HCT116 (cell line): ENCODE measurements at regions not wholly inside any gene's neighbourhood (a gene's known extent, or its start where the extent isn't known, plus 50 kb on each side); places are given as distances from the start of the nearest gene placed in this dataset.

Source experiments
- ATAC-seq: fragments of 200-7000 bp; cut with Tn5 transposase; 2 replicates; pipeline ENCODE4 v1.9.1; 2020; ENCODE audit warnings: mild to moderate bottlenecking, moderate library complexity
- BruUV-seq: library from RNA; stranded (reverse); fragments of 400-500 nt; replicated peaks from 2 replicates; lab custom pipeline; 2021; lab: Mats Ljungman, UMichigan
- CTCF ChIA-PET: fragments of 300-600 bp; sonication (Branson Sonifier 250); formaldehyde crosslinking; loops from one replicate; lab custom pipeline; 2021; ENCODE audit warnings: antibody characterized with exemption; lab: Charles Lee
- POLR2A ChIA-PET: fragments of 300-600, 350-600 bp; sonication (Branson Sonifier 250); formaldehyde crosslinking; loops from one replicate; lab custom pipeline; 2021; ENCODE audit warnings: antibody characterized with exemption; lab: Charles Lee
- RAD21 ChIA-PET, 2 experiments: fragments of 300-600 bp; sonication (Branson Sonifier 250); formaldehyde crosslinking; loops; one replicate each; lab custom pipeline; 2023; ENCODE audit warnings: low total read pairs in 2 of 2; ENCODE audit not compliant: uncharacterized antibody in 2 of 2, unreplicated experiment in 2 of 2, low non-redundant PET in 1 of 2; lab: Charles Lee
- DNase-seq: peaks from one replicate; pipeline ENCODE4 v3.0.0-alpha.2; 2010; ENCODE audit warnings: low read depth, low spot score
- H2AFZ ChIP-seq: fragments of 200-600 bp; shearing (Covaris generic), sonication (generic); 2 replicates; pipeline ENCODE4 v1.6.1; 2017; ENCODE audit warnings: low read depth, mixed run types, mixed read lengths, antibody characterized with exemption, low read length; ENCODE audit not compliant: poor library complexity, severe bottlenecking
- H3K27ac ChIP-seq: 2 replicates; pipeline ENCODE4 v1.5.1; 2012; ENCODE audit warnings: low read depth, low read length
- H3K27me3 ChIP-seq: fragments of 200-600 bp; sonication (generic); 2 replicates; pipeline ENCODE4 v1.6.1; 2016; ENCODE audit warnings: mixed run types, low read length, mixed read lengths; ENCODE audit not compliant: insufficient read depth
- H3K36me3 ChIP-seq, 2 experiments: fragments of 200-500 bp in 1 of 2; fragments of 200-600 bp in 1 of 2; sonication (Bioruptor generic) in 1 of 2; sonication (generic) in 1 of 2; 2 replicates each; pipeline versions ENCODE4 v1.5.1 to v1.6.1; 2014 to 2016; ENCODE audit warnings: low read length in 2 of 2, inconsistent platforms in 1 of 2, mixed read lengths in 1 of 2, mixed run types in 1 of 2; ENCODE audit not compliant: insufficient read depth in 2 of 2, control insufficient read depth in 1 of 2
- H3K4me1 ChIP-seq, 2 experiments: fragments of 200-600 bp in 1 of 2; sonication (generic) in 1 of 2; 2 replicates each; pipeline versions ENCODE4 v1.5.1 to v1.6.1; 2012 to 2017; ENCODE audit warnings: low read length in 2 of 2, inconsistent platforms in 1 of 2, mild to moderate bottlenecking in 1 of 2, mixed read lengths in 1 of 2, mixed run types in 1 of 2, moderate library complexity in 1 of 2; ENCODE audit not compliant: insufficient read depth in 2 of 2, control insufficient read depth in 1 of 2
- H3K4me2 ChIP-seq: fragments of 200-600 bp; sonication (generic); 2 replicates; pipeline ENCODE4 v1.6.1; 2017; ENCODE audit warnings: mixed run types, low read length, mixed read lengths
- H3K4me3 ChIP-seq, 2 experiments: fragments of 200-600 bp in 1 of 2; sonication (generic) in 1 of 2; replicated peaks in 1 of 2; 2 replicates each; pipeline ENCODE4 v1.5.1; 2011 to 2016; ENCODE audit warnings: low read length in 2 of 2, control low read depth in 1 of 2, low read depth in 1 of 2, mild to moderate bottlenecking in 1 of 2, mixed read lengths in 1 of 2, mixed run types in 1 of 2
- H3K79me2 ChIP-seq: fragments of 200-600 bp; sonication (generic); 2 replicates; pipeline ENCODE4 v1.6.1; 2017; ENCODE audit warnings: mild to moderate bottlenecking, mixed run types, low read length, moderate library complexity, mixed read lengths; ENCODE audit not compliant: insufficient read depth
- H3K9ac ChIP-seq: fragments of 200-600 bp; sonication (generic); 2 replicates; pipeline ENCODE4 v1.6.1; 2016; ENCODE audit warnings: low read length, mixed read lengths
- H3K9me2 ChIP-seq: fragments of 200-600 bp; sonication (generic), shearing (Covaris generic); 2 replicates; pipeline ENCODE4 v1.6.1; 2017; ENCODE audit warnings: mixed run types, mild to moderate bottlenecking, moderate library complexity; ENCODE audit not compliant: insufficient read depth
- H3K9me3 ChIP-seq, 2 experiments: fragments of 200-500 bp in 1 of 2; fragments of 200-600 bp in 1 of 2; sonication (Bioruptor generic) in 1 of 2; sonication (generic) in 1 of 2; 2 replicates each; pipeline ENCODE4 v1.6.1; 2014 to 2017; ENCODE audit warnings: low read length in 2 of 2, mixed read lengths in 2 of 2, inconsistent platforms in 1 of 2, low read depth in 1 of 2, mild to moderate bottlenecking in 1 of 2, mixed run types in 1 of 2, moderate library complexity in 1 of 2; ENCODE audit not compliant: control insufficient read depth in 1 of 2, insufficient read depth in 1 of 2
- H4K20me1 ChIP-seq: fragments of 200-600 bp; sonication (generic), shearing (Covaris generic); 2 replicates; pipeline ENCODE4 v1.6.1; 2017; ENCODE audit warnings: mixed run types, mild to moderate bottlenecking, moderate library complexity; ENCODE audit not compliant: insufficient read depth
- CBX3 ChIP-seq: IDR thresholded peaks from 2 replicates; pipeline ENCODE4 v1.6.1; 2012; ENCODE audit warnings: low read depth
- FOSL1 ChIP-seq: IDR thresholded peaks from 2 replicates; pipeline ENCODE4 v1.6.1; 2012; ENCODE audit warnings: low read depth
- JUND ChIP-seq: IDR thresholded peaks from 2 replicates; pipeline ENCODE4 v1.6.1; 2012
- POLR2A ChIP-seq: IDR thresholded peaks from 2 replicates; pipeline ENCODE4 v1.7.0; 2011; ENCODE audit warnings: borderline replicate concordance; ENCODE audit not compliant: insufficient read depth, insufficient read length; ENCODE audit errors: extremely low read depth
- POLR2AphosphoS5 ChIP-seq: IDR thresholded peaks from 2 replicates; pipeline ENCODE4 v1.6.1; 2011; ENCODE audit warnings: mild to moderate bottlenecking, low read depth, low read length, moderate library complexity
- RAD21 ChIP-seq: IDR thresholded peaks from 2 replicates; pipeline ENCODE4 v1.6.1; 2012; ENCODE audit warnings: low read depth, mild to moderate bottlenecking
- REST ChIP-seq: IDR thresholded peaks from 2 replicates; pipeline ENCODE4 v1.6.1; 2012; ENCODE audit warnings: low read depth
- SRF ChIP-seq: IDR thresholded peaks from 2 replicates; pipeline ENCODE4 v1.6.1; 2012; ENCODE audit warnings: low read depth
- TCF7L2 ChIP-seq: IDR thresholded peaks from 2 replicates; pipeline ENCODE4 v1.7.0; 2011; ENCODE audit warnings: borderline replicate concordance, inconsistent platforms; ENCODE audit not compliant: insufficient read depth, insufficient read length; ENCODE audit errors: extremely low read depth
- YY1 ChIP-seq: IDR thresholded peaks from 2 replicates; pipeline ENCODE4 v1.6.1; 2011; ENCODE audit warnings: low read length, low read depth, moderate library complexity, mild to moderate bottlenecking; ENCODE audit not compliant: insufficient replicate concordance; ENCODE audit errors: extremely low read depth
- ZBTB33 ChIP-seq: IDR thresholded peaks from 2 replicates; pipeline ENCODE4 v1.6.1; 2011; ENCODE audit warnings: mild to moderate bottlenecking, low read length, moderate library complexity; ENCODE audit not compliant: insufficient replicate concordance; ENCODE audit errors: extremely low read depth
- ZFX ChIP-seq: fragments of 450-650 bp; IDR thresholded peaks from 2 replicates; pipeline ENCODE4 v1.6.1; 2017
- intact Hi-C: fragments of 100-400 bp; cut with micrococcal nuclease; formaldehyde crosslinking; loops from 2 replicates; pipeline ENCODE4 v1.10.0; 2022

GRCh38 chr2:225998116-225998515 lies 598.6 kb downstream of the NYAP2 start:
- H4K20me1 ChIP-seq: no peaks in the 10 kb centered on the region
- TF ChIP-seq TCF7L2 (no peak), ZFX (no peak), ZBTB33 (no peak), FOSL1 (no peak), RAD21 (no peak), CBX3 (no peak), POLR2A (no peak), YY1 (no peak), REST (no peak), JUND (no peak), POLR2AphosphoS5 (no peak), SRF (no peak)
- H3K4me2 ChIP-seq: no peak overlapping the region
- H3K4me1 ChIP-seq: peaks cover 4 to 36% of the 10 kb centered on the region in 2 experiments; a peak in 3 of 4 replicates
- no peaks in the 10 kb centered on the region for H3K27me3 ChIP-seq
- no peak overlapping the region for H3K4me3 ChIP-seq
- H3K79me2 ChIP-seq: no peaks in the 10 kb centered on the region
- CTCF ChIA-PET: no interaction called here
- no peak for DNase-seq
- BruUV-seq: no TSS peak
- intact Hi-C loops: no loop called here
- RAD21 ChIA-PET: no interaction called here
- H3K9ac ChIP-seq: no peak overlapping the region
- ATAC-seq: no peak
- H3K36me3 ChIP-seq: no peaks in the 10 kb centered on the region
- H2AFZ ChIP-seq: no peak overlapping the region
- no peak overlapping the region for H3K27ac ChIP-seq
- POLR2A ChIA-PET: interaction anchor here (0.6 kb wide), 1 partner anchor 9 kb away, joined by 5 read pairs; no protein-coding TSS in a partner anchor
- no peaks in the 10 kb centered on the region for H3K9me2 ChIP-seq
- H3K9me3 ChIP-seq: no peaks in the 10 kb centered on the region
